GM03348 (cell line): ENCODE measurements at regions not wholly inside any gene's neighbourhood (a gene's known extent, or its start where the extent isn't known, plus 50 kb on each side); places are given as distances from the start of the nearest gene placed in this dataset.
"Not testable (repeated sequence)": the region's sequence is repeated elsewhere in the genome, so short reads cannot be mapped to it uniquely, and the experiment has no call there.

Experiments used
- DNase-seq: peaks from one replicate; pipeline ENCODE4 v3.0.0; 2012; ENCODE audit warnings: low spot score

- no peak for DNase-seq
Measured at GRCh38 chr12:67042697-67043131, 226.4 kb upstream of the CAND1 start.

- DNase-seq = no peak
Measured at GRCh38 chr12:67043771-67044170, 225.4 kb upstream of the CAND1 start.

DNA sequence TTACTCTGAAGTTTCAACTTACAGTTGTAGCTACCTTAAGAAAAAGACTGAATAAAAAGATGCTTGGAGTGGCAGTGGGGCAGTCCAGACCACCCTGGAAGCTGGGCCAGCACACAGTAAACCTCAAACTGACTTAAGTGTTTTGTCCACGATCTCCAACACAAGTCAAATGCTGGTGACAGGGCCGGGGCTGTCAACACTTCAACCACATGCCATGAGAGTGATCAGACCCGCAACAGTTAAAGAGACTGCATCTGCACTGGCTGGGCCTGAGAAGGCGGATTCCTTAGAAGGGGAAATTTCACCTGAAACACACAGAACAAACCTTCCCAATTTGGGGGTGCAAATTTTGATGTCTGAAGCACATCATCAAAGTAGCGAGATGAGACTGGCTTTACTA, 223.5 kb upstream of the CAND1 start:
- no peak for DNase-seq

- DNase-seq = no peak
Measured at GRCh38 chr12:67046062-67046461, 223.1 kb upstream of the CAND1 start.

GRCh38 chr12:67047634-67048033, 221.5 kb upstream of the CAND1 start:
- no peak for DNase-seq

GRCh38 chr12:67048371-67048770, 220.8 kb upstream of the CAND1 start:
- no peak for DNase-seq

DNA sequence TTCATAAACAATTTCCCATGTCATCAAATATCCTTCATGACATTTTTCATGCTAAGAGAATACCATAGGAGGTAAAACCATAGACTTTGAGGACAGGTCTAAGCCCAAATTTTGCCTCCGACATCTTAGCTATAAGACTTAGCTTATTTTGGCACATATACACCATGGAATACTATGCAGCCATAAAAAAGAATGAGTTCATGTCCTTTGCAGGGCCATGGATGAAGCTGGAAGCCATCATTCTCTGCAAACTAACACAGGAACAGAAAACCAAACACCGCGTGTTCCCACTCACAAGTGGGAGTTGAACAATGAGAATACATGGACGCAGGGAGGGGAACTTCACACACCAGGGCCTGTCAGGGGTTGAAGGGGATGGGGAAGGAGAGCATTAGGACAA, 220.0 kb upstream of the CAND1 start:
- not testable (repeated sequence) for DNase-seq

GRCh38 chr12:67052981-67053380, 216.2 kb upstream of the CAND1 start:
- no peak for DNase-seq

GRCh38 chr12:67056329-67056728, 212.8 kb upstream of the CAND1 start:
- no peak for DNase-seq

- DNase-seq = no peak
Measured at GRCh38 chr12:67057072-67057471, 212.1 kb upstream of the CAND1 start.

GRCh38 chr12:67062193-67062592, 207.0 kb upstream of the CAND1 start:
- no peak for DNase-seq

DNA sequence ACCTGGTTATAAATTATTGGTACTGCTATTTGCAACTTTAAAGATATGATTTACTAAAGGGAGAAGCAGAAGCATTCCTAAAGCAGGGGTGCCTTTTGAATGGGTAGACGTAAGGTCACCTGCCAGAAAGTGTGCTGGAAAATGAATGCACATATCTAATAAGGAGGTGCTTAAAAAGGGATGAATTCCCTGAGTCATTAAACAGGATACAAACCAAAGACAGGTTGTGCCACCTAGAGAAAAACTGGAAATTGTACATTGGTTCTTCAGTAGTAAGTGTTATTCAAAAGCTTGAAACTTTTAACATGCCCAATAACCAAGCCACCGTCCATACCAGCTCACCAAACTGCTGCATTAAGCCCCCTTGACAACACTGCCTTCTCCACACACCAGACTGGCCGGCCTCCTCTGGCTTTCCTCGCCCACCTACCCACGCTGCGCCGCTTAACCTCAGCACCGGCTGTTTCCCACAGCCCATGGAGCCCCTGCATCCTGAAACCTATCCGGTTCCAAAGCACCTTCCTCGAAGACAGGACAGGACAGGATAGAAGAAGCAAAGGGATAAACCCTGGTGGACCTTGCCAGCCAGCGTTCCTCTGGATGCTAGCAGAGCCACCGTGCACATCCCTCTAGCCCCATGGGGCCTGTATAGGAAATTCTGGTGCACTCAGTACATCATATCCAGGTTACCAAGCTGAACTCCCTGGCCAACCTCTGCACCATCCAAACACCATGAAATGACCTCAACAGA, 201.5 kb upstream of the CAND1 start:
- no peak for DNase-seq

GRCh38 chr12:67068204-67068731, 200.9 kb upstream of the CAND1 start:
- DNase-seq = peak; percentile 9

DNA sequence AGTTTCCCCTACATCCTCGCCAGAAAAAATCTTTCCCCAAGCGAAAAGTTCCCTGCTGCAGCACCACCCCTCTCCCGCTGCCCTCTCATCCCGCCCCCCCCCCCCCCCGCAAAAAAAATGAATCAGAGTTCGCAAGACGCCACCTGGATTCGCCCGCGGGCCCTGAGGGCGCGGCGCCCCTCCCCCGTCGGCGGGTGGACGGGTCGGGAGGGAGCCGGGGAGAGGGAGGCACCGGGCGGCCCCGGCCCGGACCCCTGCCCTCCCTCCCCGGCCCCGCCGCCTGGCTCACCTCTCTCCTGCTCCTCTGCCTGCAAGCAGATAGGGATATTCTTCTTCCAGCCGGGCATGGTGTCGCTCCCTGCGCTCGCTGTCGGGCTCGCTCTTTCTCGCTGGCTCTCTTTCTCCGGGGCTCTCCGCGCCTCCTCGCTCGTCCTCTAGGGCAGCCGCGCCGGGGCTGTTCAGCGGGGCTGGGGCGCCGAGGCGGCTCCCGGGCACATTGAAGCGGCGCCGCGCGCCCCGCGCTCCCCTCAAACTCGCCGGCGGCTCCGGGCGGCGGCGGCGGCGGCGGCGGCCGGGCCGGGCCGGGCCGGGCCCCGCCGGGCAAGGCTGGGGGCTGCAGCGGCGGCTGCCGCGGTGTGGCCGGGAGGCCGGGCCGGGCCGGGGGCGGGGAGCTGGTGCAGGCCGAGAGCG, 200.3 kb upstream of the CAND1 start:
- DNase-seq = peak; percentile 69

DNA sequence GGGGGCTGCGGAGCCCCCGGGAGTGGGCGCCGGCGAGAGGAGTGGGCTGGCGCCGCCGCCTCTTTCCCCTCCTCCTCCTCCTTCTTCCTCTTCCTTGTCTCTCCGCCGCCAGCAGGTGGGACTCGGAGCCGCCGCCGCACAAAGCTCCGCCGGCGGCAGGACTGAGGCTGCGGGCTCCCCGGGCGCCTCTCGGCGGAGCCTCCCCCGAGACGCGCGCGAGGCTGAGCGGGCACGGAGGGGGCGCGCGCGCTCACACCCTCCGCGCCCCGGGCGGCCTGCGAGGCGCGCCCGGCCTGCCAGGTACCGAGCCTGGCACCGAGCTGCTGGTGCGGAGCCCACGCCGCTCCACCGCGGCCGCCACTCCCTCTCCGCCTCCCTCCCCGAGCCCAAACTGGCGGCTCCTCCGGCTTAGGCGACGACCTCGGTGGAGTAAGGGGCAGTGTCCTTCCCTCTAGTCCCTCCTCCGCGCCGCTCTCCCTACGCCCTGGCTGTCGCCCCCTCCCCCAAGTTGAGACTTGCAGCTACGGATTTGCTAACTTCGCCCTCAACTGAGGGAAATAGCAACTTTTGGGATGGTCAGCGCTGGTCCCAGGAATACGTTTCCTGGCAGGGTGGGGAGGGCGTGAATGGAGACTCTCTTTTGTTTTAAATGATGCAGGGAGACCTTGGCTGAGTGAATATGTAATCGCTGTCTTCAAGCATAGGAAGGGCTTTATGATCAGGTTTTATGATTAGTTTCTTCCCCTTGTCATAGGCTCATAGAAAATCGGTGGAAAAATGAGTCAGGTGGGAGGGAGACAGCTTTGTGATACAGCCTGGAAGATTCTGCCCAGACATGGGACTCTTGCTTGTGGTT, 199.5 kb upstream of the CAND1 start:
- peak; percentile 52 for DNase-seq

DNA sequence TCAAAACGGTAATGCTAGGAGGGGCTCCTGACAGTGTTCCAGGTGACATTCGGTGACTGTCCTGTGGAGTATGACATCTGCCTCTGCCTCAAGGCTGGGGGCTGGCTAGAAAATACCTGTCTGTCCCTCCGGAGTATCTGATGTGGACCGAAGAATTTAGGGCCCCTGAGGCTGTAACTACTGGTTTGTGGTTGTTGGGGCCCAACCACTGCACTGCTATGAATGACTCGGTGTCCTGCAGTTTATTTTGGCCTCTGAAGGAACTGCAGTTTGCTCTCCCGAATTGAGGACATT, 198.9 kb upstream of the CAND1 start:
- DNase-seq = no peak

- no peak for DNase-seq
Measured at GRCh38 chr12:67070604-67071003, 198.6 kb upstream of the CAND1 start.

- not testable (repeated sequence) for DNase-seq
Measured at GRCh38 chr12:67072281-67072680, 196.9 kb upstream of the CAND1 start.

DNA sequence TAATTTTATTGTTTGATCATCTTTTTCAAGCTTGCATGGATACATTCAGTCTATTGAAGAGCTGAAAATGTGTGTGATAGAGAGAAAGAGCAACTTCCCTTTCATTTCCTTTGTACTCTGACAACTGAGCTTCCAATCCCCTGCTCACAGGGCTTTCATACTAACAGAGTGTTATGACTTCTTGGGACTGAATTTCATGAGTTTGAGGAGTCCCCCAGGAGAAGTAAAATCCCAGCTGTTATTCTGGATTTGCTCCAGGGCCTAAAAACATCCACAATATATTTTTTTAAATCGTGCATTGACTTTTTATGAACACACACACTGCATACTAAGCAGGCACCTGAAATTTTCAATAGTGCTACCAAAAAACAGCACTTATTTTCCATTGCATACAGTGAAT, 195.8 kb upstream of the CAND1 start:
- DNase-seq = no peak

GRCh38 chr12:67074072-67074471, 195.1 kb upstream of the CAND1 start:
- DNase-seq = no peak

GRCh38 chr12:67077617-67078016, 191.5 kb upstream of the CAND1 start:
- no peak for DNase-seq

DNA sequence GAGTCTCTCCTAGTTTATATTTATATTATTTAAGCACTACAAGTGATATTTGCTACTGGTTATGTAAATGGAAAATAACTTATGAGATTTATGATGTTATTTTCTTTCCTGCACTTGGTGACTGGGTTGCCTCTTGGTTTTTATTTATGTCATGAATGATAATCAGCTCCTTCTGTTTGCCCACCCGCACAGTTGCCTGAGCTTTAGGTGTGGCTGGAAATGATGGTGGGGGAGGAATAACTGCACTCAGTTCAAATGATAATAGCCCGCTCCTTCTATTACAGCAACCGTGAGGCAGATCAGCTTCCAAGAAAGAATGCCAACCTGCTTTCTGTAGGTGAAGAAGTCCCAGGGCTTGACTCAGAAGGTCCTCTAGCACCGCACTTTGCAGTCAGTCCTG, 190.2 kb upstream of the CAND1 start:
- no peak for DNase-seq

DNA sequence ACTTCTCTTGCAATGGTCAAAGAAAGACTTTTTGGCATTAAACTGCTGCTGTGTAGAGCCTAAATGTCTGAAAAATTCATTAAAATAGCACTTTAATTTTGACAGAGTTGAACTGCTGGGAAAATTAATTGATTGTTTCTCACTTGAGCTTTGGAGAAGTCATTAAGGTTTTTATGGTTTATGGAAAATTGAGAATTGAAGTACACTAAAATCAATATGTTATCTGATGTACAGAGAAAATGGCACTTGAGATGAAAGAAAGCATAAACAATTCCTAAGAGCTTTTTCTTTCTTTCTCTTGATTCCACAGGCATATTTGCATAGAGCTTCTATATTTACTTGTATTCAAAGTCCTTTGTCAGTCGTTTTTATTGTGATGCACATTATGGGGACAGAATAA, 188.5 kb upstream of the CAND1 start:
- no peak for DNase-seq
